ENCODE measurements at regions not wholly inside any gene's neighbourhood (a gene's known extent, or its start where the extent isn't known, plus 50 kb on each side); places are given as distances from the start of the nearest gene placed in this dataset.

GRCh38 chr6:8881663-8882062, 446.3 kb upstream of the SLC35B3 start:
- TF ChIP-seq CTCF (IDR thresholded peaks at IDR 0.05) (no peak), POLR2A (IDR thresholded peaks at IDR 0.05) (no peak)
